OCI-LY1 (cell line): ENCODE measurements at regions not wholly inside any gene's neighbourhood (a gene's known extent, or its start where the extent isn't known, plus 50 kb on each side); places are given as distances from the start of the nearest gene placed in this dataset.

ENCODE experiments used
- EZH2 ChIP-seq: fragments of 200-600 bp; sonication (generic), shearing (Covaris generic); IDR thresholded peaks from 2 replicates; pipeline ENCODE4 v1.8.0; 2017; ENCODE audit warnings: borderline replicate concordance, mixed run types, mild to moderate bottlenecking, antibody characterized with exemption, low read length, moderate library complexity, mixed read lengths
- TF ChIP-seq, protein P1 (sequence below): fragments of 200-600 bp; sonication (generic), shearing (Covaris generic); IDR thresholded peaks from 2 replicates; pipeline ENCODE4 v1.5.1; 2017; ENCODE audit warnings: mild to moderate bottlenecking, antibody characterized with exemption, low read length, moderate library complexity, mixed read lengths

DNA sequence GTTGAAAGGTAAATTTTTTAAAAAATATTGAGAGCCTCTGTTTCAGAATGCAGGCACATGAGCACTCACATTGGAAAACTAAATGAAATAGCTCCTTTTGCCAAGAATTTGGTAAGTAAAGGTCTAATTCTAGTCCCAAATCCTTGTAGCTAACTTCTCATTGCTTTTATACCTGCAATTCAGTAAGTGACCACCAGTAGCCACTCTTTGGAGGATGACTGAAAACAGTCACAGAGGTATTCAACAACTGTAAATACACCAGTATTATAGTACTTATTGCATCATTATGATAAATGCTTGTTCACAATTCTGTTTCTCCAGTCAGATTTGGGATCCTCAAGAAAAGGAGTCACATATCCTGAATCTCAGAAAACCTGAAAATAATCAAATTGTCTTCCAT is 562.4 kb upstream of the CDH11 start:
- TF ChIP-seq, protein P1, sequence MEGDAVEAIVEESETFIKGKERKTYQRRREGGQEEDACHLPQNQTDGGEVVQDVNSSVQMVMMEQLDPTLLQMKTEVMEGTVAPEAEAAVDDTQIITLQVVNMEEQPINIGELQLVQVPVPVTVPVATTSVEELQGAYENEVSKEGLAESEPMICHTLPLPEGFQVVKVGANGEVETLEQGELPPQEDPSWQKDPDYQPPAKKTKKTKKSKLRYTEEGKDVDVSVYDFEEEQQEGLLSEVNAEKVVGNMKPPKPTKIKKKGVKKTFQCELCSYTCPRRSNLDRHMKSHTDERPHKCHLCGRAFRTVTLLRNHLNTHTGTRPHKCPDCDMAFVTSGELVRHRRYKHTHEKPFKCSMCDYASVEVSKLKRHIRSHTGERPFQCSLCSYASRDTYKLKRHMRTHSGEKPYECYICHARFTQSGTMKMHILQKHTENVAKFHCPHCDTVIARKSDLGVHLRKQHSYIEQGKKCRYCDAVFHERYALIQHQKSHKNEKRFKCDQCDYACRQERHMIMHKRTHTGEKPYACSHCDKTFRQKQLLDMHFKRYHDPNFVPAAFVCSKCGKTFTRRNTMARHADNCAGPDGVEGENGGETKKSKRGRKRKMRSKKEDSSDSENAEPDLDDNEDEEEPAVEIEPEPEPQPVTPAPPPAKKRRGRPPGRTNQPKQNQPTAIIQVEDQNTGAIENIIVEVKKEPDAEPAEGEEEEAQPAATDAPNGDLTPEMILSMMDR, result 0 out of 2 replicates have a peak, but pooled peaks have one; percentile 17
- TF ChIP-seq EZH2, result no peak
